Suppressor macrophage (primary cell): ENCODE measurements at regions not wholly inside any gene's neighbourhood (a gene's known extent, or its start where the extent isn't known, plus 50 kb on each side); places are given as distances from the start of the nearest gene placed in this dataset.

Source experiments
- DNase-seq, 4 experiments: peaks; one replicate each; pipeline ENCODE4 v3.0.0-alpha.2; 2020 to 2022

GRCh38 chr13:106640515-106640914, 72.6 kb upstream of the ARGLU1 start:
- no peak for DNase-seq

DNA sequence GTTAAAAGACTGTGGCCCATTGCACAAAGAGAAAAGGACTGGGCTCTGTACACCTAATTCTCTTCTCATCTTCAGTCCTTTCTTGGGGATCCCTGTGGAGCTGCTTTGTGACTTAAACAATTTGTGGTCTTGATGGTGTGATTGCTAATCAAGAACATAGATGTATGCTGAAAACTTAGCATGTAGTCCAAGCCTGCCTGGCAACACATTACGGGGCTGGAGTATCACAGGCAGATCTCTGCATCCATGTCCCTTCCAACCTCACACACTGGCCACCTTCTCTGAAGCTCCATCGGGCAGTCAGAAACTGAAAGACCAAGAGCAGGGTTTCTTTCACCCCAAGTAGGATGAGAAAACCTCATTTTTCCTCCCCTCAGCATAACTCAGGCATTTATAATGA, 69.6 kb upstream of the ARGLU1 start:
- DNase-seq = no peak

DNA sequence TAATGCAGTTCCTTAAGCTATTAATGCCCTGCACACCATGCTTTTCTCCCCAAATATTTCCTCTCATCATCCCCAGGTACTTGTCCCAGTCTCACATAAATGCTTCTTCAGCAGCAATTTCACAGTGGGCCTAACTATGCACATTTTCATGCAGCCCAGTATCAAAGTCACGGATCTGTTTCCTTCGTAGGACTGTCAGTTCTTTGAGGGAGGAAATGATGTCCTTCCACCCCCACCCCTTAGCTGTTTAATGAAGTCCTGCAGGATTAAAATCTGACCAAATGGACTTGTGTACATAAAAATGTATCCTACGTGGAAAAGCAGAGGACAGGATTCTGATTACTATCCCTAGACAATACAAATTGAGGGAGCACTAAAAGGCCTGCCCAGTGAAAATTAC, 68.6 kb upstream of the ARGLU1 start:
- no peak for DNase-seq

- no peak for DNase-seq
These were observed 67.7 kb upstream of the ARGLU1 start for GRCh38 chr13:106635616-106636015.

- no peak for DNase-seq
These were observed 65.4 kb upstream of the ARGLU1 start for GRCh38 chr13:106633321-106633720.

DNA sequence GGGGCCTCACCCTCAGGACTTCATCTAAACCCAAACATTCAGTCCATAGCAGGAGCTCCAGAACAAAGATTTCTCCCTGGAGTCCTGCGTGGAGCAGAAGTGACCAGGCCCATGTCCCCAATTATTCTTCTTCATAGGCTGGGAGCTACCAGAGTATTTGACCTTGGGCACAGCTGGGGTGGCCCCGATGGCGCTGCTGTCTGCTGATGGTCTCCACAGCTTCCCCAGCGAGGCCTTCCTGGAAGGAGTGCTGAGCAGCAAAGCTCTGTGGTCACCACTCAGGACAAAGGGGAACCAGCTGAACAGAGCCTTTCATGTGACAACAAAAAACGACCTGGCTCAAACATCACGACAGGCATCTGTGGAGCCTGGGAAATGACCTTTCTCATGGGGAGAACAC, 62.7 kb upstream of the ARGLU1 start:
- peak in 3 of 4 experiments; percentile 1 to 5 (median 3) for DNase-seq

- no peak for DNase-seq
These were observed 62.2 kb upstream of the ARGLU1 start for GRCh38 chr13:106630162-106630561.

DNA sequence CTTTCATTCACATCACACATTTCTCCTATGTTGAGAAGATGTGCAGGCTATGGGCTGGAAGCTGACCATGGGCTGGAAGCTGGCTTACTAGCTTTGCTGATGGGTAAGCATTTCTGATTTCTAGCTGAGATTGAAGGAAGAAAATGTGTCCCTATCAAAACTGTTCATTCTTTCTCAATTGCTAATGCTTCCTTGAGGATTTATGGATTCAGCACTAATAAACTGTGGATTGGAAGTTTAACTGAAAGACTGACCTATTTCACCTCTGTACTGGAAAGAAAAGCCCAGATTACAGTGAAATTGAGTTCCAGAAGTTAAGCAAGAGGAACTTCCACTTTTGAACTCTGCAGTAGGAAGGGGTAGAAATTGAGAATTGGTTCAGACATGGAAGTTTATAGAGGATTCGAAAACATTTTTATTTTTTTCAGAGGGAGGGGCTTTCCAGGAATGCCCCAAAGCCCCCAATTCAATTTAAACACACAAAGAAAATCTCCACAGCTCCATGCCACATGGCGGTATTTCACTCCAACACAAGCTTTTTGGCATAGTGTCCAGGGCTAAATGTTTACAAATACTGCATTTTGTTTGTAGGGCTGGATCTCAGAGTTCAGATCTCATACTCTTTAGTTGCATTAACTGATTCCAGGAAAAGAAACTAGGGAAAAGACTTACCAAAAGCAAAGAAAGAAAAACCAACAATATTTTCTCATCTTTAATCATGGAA, 61.2 kb upstream of the ARGLU1 start:
- peak in 1 of 4 experiments; percentile 5 for DNase-seq

- no peak for DNase-seq
These were observed 58.5 kb upstream of the ARGLU1 start for GRCh38 chr13:106626473-106626872.

GRCh38 chr13:106625578-106625977, 57.6 kb upstream of the ARGLU1 start:
- DNase-seq = no peak

- no peak for DNase-seq
These were observed 56.0 kb upstream of the ARGLU1 start for GRCh38 chr13:106623799-106624460.

DNA sequence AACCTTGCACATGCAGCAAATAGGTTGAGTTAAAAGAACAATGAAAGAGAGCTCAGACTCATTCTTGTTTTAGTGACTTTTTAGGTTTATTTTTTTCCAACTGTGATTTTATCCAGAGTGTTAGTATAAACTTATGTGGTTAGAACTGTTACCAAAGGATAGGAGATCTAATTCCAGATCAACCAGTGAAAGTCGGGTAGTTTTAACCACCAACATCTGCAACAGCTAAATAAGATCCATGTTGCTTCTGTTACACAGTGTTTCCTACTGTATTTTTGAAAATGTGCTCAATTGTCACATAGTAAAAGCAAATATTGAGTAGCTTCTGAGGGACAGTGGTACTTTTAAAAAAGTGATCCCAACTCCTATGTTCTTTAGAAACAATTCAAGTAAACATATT, 53.9 kb upstream of the ARGLU1 start:
- DNase-seq = no peak

DNA sequence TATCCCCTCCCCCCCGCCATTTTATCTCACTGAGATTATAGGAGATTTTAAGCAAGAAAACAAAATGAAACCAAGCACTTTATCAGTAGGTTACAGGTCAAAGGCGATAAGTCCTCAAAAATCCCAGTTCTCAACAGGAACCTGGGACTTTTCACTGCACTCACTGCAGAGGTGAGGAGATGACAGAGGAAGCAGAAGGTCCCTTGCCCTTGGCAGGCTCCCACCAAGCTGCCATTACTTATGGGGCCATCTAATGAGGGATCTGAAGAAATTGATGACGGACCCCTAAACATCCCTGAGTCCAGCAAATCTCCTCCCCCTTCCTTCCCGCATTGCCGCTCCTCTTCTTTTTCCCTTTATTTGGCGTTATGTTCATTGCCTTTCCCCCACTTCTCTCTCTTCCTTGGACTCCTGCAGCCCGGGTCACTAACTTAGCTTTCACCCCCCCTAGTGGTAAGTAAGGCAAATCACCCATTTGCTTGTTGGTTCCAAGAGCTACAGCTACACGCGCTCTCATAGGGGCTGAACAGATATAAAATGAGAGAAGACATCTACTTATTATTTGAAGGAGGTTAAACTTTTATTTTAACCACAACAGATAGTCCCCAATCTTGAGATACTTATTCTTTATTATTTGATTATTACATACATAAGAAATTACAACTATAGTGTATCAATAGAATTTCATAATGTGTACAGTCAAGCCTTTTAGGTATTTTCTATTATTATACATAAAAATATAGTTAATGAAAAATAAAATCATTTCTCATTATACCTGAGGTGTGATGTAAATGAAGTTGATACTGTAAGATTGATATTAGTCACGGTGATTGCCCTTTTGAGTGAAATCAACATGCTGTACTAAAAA, 52.0 kb upstream of the ARGLU1 start:
- DNase-seq = peak; percentile 35 to 83 (median 70)
